ENCODE measurements at regions not wholly inside any gene's neighbourhood (a gene's known extent, or its start where the extent isn't known, plus 50 kb on each side); places are given as distances from the start of the nearest gene placed in this dataset.

DNA sequence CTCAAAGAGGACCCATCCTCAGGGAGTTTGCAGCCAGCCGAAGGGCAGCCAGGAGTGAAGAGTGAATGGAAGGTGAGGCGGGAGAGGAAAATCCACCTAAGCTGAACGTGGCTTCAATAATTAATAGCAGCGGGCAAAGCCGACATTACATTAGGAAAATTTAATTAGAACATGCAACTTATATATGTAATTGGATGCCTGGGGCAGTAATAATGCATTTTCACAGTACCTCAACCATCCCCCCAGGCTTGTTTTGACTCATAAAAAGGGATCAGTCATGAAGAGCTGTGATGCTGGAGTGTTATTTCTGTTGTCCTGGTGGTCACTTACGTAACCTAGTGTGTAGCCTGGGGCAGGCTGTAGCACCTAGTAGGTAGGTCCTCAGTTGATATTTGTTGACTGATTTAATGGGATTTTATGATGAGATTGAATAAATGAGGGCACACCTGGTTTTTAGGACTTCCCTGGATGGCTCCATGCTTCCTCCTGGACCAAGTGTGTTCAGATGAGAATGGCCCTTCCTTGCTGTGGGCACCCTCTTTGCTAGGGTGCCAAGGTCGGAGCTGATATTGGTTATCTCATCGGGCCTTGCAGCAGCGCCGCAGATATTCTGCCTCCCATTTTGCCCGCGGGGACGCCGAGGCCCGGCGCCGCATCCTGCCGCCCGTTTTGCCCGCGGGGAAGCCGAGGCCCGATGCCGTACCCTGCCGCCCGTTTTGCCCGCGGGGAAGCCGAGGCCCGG, 128.8 kb downstream of the CDH26 start:
- FAIRE-seq, result no peak
- TF ChIP-seq, protein P1, sequence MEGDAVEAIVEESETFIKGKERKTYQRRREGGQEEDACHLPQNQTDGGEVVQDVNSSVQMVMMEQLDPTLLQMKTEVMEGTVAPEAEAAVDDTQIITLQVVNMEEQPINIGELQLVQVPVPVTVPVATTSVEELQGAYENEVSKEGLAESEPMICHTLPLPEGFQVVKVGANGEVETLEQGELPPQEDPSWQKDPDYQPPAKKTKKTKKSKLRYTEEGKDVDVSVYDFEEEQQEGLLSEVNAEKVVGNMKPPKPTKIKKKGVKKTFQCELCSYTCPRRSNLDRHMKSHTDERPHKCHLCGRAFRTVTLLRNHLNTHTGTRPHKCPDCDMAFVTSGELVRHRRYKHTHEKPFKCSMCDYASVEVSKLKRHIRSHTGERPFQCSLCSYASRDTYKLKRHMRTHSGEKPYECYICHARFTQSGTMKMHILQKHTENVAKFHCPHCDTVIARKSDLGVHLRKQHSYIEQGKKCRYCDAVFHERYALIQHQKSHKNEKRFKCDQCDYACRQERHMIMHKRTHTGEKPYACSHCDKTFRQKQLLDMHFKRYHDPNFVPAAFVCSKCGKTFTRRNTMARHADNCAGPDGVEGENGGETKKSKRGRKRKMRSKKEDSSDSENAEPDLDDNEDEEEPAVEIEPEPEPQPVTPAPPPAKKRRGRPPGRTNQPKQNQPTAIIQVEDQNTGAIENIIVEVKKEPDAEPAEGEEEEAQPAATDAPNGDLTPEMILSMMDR (IDR thresholded peaks at IDR 0.05; ENCODE audit: insufficient read depth, missing control alignments), result no peak
- DNase-seq (ENCODE audit: insufficient read length, low spot score), result no peak

DNA sequence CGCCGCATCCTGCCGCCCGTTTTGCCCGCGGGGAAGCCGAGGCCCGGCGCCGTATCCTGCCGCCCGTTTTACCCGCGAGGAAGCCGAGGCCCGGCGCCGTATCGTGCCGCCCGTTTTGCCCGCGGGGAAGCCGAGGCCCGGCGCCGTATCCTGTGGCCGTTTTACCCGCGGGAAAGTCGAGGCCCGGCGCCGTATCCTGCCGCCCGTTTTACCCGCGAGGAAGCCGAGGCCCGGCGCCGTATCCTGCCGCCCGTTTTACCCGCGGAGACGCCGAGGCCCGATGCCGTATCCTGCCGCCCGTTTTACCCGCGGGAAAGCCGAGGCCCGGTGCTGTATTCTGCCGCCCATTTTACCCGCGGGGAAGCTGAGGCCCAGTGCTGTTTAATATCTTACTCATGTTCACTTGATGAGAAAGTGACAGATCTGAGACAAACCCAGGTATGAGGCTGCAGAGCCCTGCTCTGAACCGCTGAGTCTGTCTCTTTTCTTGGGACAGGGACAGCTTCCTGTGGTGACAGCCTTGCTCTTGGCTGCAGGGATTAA, 129.4 kb downstream of the CDH26 start:
- FAIRE-seq, result no peak
- DNase-seq (ENCODE audit: insufficient read length, low spot score), result no peak
- TF ChIP-seq, protein P1 (IDR thresholded peaks at IDR 0.05; ENCODE audit: insufficient read depth, missing control alignments), result no peak

DNA sequence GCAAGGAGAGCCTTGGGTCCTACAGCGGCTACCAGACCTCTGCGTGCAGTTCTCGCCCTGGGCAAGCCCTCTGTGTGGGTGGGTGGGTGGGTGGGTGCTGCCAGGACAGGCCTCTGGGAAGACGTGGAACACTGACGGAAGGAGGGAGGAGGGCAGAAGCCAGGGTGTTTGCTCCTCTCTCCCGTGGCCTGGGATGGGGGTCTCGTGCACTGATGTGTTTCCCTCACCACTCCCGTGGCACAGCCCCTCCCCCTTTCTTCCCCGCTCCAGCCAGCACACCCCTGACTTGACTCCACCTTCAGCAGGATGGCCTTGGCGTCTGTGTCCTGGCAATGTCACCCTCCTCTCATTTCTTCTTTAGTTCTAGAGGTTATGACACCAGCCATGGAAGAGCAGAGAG, 130.0 kb downstream of the CDH26 start:
- TF ChIP-seq, protein P1 (IDR thresholded peaks at IDR 0.05; ENCODE audit: insufficient read depth, missing control alignments), result no peak
- DNase-seq (ENCODE audit: insufficient read length, low spot score) (no peak), FAIRE-seq (no peak)

DNA sequence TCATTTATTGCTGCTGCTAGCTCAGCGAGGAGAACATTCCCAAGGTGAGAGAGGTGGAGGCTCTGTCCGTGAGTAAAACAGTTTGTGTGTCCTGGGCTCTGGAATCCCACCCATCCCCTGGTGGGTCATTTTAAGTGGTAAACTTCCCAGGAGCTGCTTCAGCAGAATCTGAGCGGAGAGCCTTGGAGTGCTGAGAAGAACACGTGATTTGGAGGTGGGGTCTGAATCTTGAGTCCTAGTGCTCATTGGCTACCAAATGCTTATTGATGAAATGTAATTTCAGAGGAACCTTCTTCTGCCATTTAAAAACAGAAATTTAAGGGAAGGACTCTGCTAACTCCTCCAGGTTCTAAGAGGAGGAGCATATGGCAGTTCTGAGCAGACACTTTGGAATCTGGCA, 132.4 kb downstream of the CDH26 start:
- TF ChIP-seq, protein P1 (IDR thresholded peaks at IDR 0.05; ENCODE audit: insufficient read depth, missing control alignments), result no peak
- no peak for FAIRE-seq
- DNase-seq (ENCODE audit: insufficient read length, low spot score), result no peak

DNA sequence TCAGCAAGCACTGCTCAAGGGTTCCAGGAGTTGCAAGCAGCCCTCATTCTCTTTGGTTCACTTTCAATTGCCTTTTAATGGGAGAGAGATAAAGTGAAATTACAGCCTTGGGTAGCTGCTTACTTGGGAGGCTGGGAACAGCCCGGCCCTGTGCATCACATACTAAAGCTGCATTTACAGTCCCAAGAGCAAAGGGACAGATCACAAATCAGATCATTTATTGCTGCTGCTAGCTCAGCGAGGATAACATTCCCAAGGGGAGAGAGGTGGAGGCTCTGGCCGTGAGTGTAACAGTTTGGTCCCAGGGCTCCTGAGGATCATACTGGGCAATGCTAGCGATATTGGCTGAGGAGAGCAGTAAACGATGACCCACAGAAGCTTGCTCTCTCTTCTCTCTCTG, 133.1 kb downstream of the CDH26 start:
- DNase-seq (ENCODE audit: insufficient read length, low spot score), result no peak
- TF ChIP-seq, protein P1 (IDR thresholded peaks at IDR 0.05; ENCODE audit: insufficient read depth, missing control alignments), result no peak
- FAIRE-seq, result no peak

DNA sequence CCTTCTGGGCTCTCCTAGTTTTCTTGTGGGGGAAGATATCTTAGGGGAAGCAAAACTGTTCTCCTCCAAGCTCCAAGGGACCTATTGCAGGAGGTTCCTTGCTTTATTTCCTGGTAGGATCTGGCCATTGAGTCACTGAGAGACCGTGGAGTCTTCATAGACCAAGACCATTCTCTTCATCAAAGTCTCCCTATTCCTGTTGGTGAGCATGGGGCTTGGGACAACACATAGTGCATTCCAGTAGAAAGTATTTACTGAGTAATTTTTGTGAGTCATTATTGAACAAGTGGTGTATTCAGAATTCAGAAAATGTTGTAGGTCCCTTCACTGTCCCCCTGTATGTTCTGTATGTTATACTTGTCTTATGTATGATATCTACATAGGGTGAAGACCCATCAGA, 133.6 kb downstream of the CDH26 start:
- DNase-seq (ENCODE audit: insufficient read length, low spot score) (no peak), FAIRE-seq (no peak)
- TF ChIP-seq, protein P1 (IDR thresholded peaks at IDR 0.05; ENCODE audit: insufficient read depth, missing control alignments), result no peak

DNA sequence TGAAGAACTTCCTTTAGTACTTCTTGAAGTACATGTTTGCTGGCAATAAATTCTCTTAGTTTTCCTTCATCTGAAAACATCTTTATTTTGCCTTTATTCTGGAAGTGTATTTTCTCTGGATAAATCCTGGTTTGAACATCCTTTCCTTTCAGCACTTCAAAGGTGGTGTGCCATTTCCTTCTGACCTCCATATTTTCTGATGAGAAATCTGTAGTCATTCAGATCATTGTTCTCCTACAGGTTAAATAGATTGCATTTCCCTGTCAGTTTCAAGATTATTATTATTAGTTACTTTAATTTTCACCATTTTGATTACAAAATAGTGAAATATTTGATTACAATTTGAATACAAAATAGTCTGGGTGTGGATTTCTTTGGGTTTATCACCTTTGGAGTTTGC, 134.5 kb downstream of the CDH26 start:
- no peak for FAIRE-seq

More for the DNA sequence above, 134.5 kb downstream of the CDH26 start:
- DNase-seq (ENCODE audit: insufficient read length, low spot score), result no peak
- TF ChIP-seq, protein P1 (IDR thresholded peaks at IDR 0.05; ENCODE audit: insufficient read depth, missing control alignments), result no peak

Measured in D721Med (cell line).